HG02981 (cell line): ENCODE measurements at regions not wholly inside any gene's neighbourhood (a gene's known extent, or its start where the extent isn't known, plus 50 kb on each side); places are given as distances from the start of the nearest gene placed in this dataset.

Experiments
- ATAC-seq: cut with Tn5 transposase; IDR thresholded peaks from one replicate; pipeline ENCODE4 v1.9.1; 2021; ENCODE audit warnings: mild to moderate bottlenecking, moderate library complexity; ENCODE audit not compliant: unreplicated experiment

GRCh38 chr14:53564870-53565269 lies 391.8 kb downstream of the BMP4 start:
- no peak for ATAC-seq

GRCh38 chr14:53563628-53564027 lies 393.0 kb downstream of the BMP4 start:
- ATAC-seq = no peak

GRCh38 chr14:53553221-53553620 lies 400.1 kb upstream of the DDHD1 start:
- no peak for ATAC-seq

GRCh38 chr14:53551862-53552261 lies 398.7 kb upstream of the DDHD1 start:
- no peak for ATAC-seq

- no peak for ATAC-seq
Measured at GRCh38 chr14:53550776-53551175, 397.7 kb upstream of the DDHD1 start.

GRCh38 chr14:53549956-53550355 lies 396.8 kb upstream of the DDHD1 start:
- no peak for ATAC-seq

- no peak for ATAC-seq
Measured at GRCh38 chr14:53547593-53547992, 394.5 kb upstream of the DDHD1 start.

GRCh38 chr14:53545217-53545616 lies 392.1 kb upstream of the DDHD1 start:
- ATAC-seq = no peak

GRCh38 chr14:53542732-53543131 lies 389.6 kb upstream of the DDHD1 start:
- no peak for ATAC-seq

GRCh38 chr14:53541411-53541810 lies 388.3 kb upstream of the DDHD1 start:
- no peak for ATAC-seq

GRCh38 chr14:53539489-53540126 lies 386.5 kb upstream of the DDHD1 start:
- ATAC-seq = peak; percentile 75

- no peak for ATAC-seq
Measured at GRCh38 chr14:53538316-53538881, 385.3 kb upstream of the DDHD1 start.

- ATAC-seq = no peak
Measured at GRCh38 chr14:53537422-53538315, 384.5 kb upstream of the DDHD1 start.

GRCh38 chr14:53536446-53536845 lies 383.3 kb upstream of the DDHD1 start:
- ATAC-seq = no peak

- ATAC-seq = no peak
Measured at GRCh38 chr14:53534841-53535240, 381.7 kb upstream of the DDHD1 start.

GRCh38 chr14:53533384-53533970 lies 380.4 kb upstream of the DDHD1 start:
- no peak for ATAC-seq

GRCh38 chr14:53532853-53533252 lies 379.7 kb upstream of the DDHD1 start:
- ATAC-seq = no peak

GRCh38 chr14:53531730-53532129 lies 378.6 kb upstream of the DDHD1 start:
- ATAC-seq = no peak

- ATAC-seq = no peak
Measured at GRCh38 chr14:53531156-53531555, 378.0 kb upstream of the DDHD1 start.

- no peak for ATAC-seq
Measured at GRCh38 chr14:53529519-53529918, 376.4 kb upstream of the DDHD1 start.

GRCh38 chr14:53528185-53528671 lies 375.1 kb upstream of the DDHD1 start:
- ATAC-seq = no peak
